Coronary artery (tissue), 2 donors: ENCODE measurements at regions not wholly inside any gene's neighbourhood (a gene's known extent, or its start where the extent isn't known, plus 50 kb on each side); places are given as distances from the start of the nearest gene placed in this dataset.
A peak's percentile ranks its signal among the peaks of the same experiment; 100 is the strongest.

Source experiments
- DNase-seq: peaks from one replicate; pipeline ENCODE4 v3.0.0-alpha.2; 2017; ENCODE audit warnings: low spot score
- H3K27ac ChIP-seq, 2 donors: fragments of 200-600 bp; sonication (generic); one replicate each; pipeline ENCODE4 v1.5.1; 2016 to 2019
- H3K4me3 ChIP-seq: fragments of 200-600 bp; sonication (generic); 2 replicates; pipeline ENCODE4 v1.5.1; 2016; ENCODE audit warnings: mild to moderate bottlenecking, moderate library complexity
- TF ChIP-seq, protein P1 (sequence below): fragments of 200-600 bp; sonication (generic); IDR thresholded peaks from one replicate; pipeline ENCODE4 v1.5.1; 2019; ENCODE audit warnings: antibody characterized with exemption

DNA sequence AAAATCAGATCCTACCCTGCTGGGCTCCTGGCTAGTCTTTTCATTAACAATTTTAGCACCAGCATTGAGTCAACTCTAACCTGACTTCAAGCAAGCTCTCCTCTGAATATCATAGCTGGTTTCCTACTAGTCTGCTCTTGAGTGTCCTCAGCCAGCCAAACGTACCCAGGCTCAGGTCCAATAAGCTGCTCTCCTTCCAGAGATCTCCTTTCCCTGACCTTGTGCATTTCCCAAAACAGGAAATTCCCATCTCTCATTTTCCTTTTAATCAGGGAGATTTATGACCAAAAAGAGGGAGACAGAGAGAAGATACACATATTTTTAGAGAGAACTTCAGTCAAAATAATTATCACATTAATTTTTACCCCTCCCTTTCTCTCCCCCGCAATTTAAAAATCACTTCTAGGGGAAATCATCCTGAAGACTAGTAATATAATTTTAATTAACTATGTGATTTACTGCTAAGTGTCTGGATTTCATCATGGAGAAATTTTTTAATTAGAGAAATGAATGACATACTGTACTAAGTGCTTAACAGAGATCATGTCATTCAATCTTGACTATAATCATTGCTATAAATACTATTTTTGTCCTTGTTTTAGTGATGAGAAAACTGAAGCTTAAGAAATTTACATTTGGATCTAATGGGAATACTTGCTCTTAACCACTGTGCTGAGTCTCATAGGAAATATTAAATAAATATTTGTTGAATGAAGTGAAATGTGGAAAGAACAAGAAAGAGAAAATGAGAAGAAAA, 421.7 kb upstream of the INTU start:
- Histone ChIP-seq H3K4me3 (no peak overlapping the region), H3K27ac (peak overlapping the region in 1 of 2 donors; percentile 15)
- TF ChIP-seq, protein P1, sequence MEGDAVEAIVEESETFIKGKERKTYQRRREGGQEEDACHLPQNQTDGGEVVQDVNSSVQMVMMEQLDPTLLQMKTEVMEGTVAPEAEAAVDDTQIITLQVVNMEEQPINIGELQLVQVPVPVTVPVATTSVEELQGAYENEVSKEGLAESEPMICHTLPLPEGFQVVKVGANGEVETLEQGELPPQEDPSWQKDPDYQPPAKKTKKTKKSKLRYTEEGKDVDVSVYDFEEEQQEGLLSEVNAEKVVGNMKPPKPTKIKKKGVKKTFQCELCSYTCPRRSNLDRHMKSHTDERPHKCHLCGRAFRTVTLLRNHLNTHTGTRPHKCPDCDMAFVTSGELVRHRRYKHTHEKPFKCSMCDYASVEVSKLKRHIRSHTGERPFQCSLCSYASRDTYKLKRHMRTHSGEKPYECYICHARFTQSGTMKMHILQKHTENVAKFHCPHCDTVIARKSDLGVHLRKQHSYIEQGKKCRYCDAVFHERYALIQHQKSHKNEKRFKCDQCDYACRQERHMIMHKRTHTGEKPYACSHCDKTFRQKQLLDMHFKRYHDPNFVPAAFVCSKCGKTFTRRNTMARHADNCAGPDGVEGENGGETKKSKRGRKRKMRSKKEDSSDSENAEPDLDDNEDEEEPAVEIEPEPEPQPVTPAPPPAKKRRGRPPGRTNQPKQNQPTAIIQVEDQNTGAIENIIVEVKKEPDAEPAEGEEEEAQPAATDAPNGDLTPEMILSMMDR: no peak
- no peak for DNase-seq

GRCh38 chr4:127211650-127212560, 420.9 kb upstream of the INTU start:
- H3K27ac ChIP-seq: peak overlapping the region; percentile 28 to 42
- DNase-seq: no peak
- no peak overlapping the region for H3K4me3 ChIP-seq
- TF ChIP-seq, protein P1: no peak

DNA sequence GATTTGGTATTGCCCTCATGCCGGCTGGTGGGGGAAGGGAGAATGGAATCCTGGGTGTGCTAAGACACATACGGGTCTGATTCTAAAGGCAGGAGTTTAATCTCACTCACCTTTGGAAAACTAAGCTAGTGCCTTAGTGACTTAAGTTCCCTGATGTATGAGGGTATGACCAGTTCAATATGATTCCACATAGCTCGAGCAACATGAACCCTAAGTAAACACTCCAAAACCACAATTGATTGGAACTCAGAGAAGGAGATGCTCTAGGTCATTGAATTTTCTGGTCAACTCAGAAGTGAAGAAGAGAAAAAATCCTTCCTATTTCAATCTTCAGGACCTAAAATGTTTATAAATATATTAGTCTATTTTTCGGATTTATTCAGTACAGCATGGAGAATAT, 420.1 kb upstream of the INTU start:
- DNase-seq: no peak
- Histone ChIP-seq H3K27ac (peak overlapping the region; percentile 28 to 36), H3K4me3 (no peak overlapping the region)
- TF ChIP-seq, protein P1: no peak

GRCh38 chr4:127214016-127214415, 418.7 kb upstream of the INTU start:
- TF ChIP-seq, protein P1: no peak
- Histone ChIP-seq H3K4me3 (no peak overlapping the region), H3K27ac (peak overlapping the region in 1 of 2 donors; percentile 36)
- DNase-seq: no peak

DNA sequence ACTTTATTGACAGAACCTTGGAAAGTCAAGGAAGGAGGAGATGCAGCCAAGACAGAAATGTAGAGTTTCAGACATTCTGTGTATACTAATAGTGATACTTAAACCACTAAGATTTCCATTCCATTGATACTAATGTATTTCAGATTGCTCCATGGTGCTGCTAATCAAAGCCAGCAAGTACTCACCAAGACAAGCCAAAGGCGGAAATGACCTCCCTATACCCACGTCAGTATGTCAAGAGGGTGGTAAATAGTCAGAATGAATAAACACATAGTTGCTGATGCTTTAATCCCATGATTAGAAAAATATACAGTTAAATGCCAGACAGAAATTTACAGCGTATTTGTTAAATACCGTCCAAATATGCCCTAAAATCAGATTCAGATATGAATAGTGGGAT, 417.8 kb upstream of the INTU start:
- no peak overlapping the region for H3K4me3 ChIP-seq
- H3K27ac ChIP-seq: no peak overlapping the region
- no peak for DNase-seq

DNA sequence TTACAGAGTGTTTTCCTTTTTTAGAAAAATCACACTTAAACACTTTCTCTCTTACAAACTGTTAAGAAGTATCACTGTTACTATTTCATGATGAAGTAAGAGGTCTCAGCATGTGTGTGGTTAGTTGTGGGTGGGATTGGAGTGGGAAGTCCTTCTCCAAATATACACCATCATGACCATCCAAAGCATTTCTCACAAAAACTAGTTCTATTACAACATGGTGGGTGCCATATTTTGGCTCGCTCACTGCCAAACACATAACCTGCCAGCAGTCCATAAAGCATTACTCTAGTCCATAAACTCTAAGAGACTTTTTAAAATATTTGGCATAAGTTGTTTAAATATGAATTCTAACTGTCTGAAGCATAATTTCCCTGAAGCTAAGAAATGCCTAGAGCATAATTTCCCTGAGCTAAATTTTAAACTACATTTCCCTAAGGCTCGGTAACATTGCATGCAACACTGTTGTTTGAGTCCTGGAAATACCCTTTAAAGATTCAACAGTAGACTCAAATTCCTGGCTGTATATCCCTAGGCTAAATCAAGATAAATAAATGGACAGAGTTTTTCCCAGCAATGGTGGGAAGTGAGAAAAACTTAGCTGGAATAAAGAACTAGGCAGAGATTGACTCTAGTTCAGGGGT, 415.0 kb upstream of the INTU start:
- TF ChIP-seq, protein P1: no peak
- Histone ChIP-seq H3K27ac (no peak overlapping the region), H3K4me3 (no peak overlapping the region)
- no peak for DNase-seq

More for the DNA sequence above, 417.8 kb upstream of the INTU start:
- TF ChIP-seq, protein P1: no peak
